GM12878 (cell line): ENCODE measurements at regions not wholly inside any gene's neighbourhood (a gene's known extent, or its start where the extent isn't known, plus 50 kb on each side); places are given as distances from the start of the nearest gene placed in this dataset.

Source experiments
- ATAC-seq: fragments of 200-7000 bp; cut with Tn5 transposase; 3 replicates; pipeline ENCODE4 v1.9.1; 2020; ENCODE audit warnings: mild to moderate bottlenecking, moderate library complexity
- BruUV-seq: library from RNA; stranded (reverse); fragments of 400-500 nt; replicated peaks from 2 replicates; lab custom pipeline; 2021; lab: Mats Ljungman, UMichigan
- CTCF ChIA-PET: fragments of 300-600 bp; sonication (Branson Sonifier 250); formaldehyde crosslinking; extraction: SDS; loops from one replicate; lab custom pipeline; 2021; ENCODE audit warnings: inconsistent platforms; lab: Yijun Ruan, JAX
- POLR2A ChIA-PET: fragments of 350-600 bp; formaldehyde crosslinking; extraction: SDS; loops from one replicate; lab custom pipeline; 2021; ENCODE audit warnings: inconsistent platforms; lab: Charles Lee
- RAD21 ChIA-PET: fragments of 300-600 bp; sonication (Branson Sonifier 250); formaldehyde crosslinking; loops from one replicate; lab custom pipeline; 2023; ENCODE audit warnings: antibody characterized with exemption; ENCODE audit not compliant: unreplicated experiment; lab: Charles Lee
- SMC1A ChIA-PET: fragments of 300-600 bp; sonication (Branson Sonifier 250); formaldehyde crosslinking; loops from one replicate; lab custom pipeline; 2023; ENCODE audit not compliant: unreplicated experiment, uncharacterized antibody; lab: Charles Lee
- DNase-seq: peaks from one replicate; pipeline ENCODE4 v3.0.0-alpha.2; 2011; ENCODE audit warnings: low read depth, low spot score
- FAIRE-seq: peaks from 3 replicates; lab custom pipeline; 2011; peaks lifted over from hg19 to GRCh38; lab: Jason Lieb, UNC
- H2AFZ ChIP-seq: 2 replicates; pipeline ENCODE4 v1.6.0; 2011; ENCODE audit warnings: low read depth, low read length, control low read depth; ENCODE audit not compliant: control insufficient read depth
- H3K27ac ChIP-seq: 2 replicates; pipeline ENCODE4 v1.5.1; 2011; ENCODE audit warnings: control low read depth; ENCODE audit not compliant: control insufficient read depth, insufficient read depth
- H3K27me3 ChIP-seq, 2 experiments: replicated peaks in 1 of 2; 2 replicates each; pipeline versions ENCODE4 v1.6.0 to v1.6.1; 2011; ENCODE audit warnings: low read length in 1 of 2; ENCODE audit not compliant: control insufficient read depth in 2 of 2, insufficient read depth in 2 of 2
- H3K36me3 ChIP-seq, 2 experiments: 2 replicates each; pipeline ENCODE4 v1.5.1; 2011; ENCODE audit warnings: low read length in 1 of 2; ENCODE audit not compliant: control insufficient read depth in 2 of 2, insufficient read depth in 2 of 2
- H3K4me1 ChIP-seq: 2 replicates; pipeline ENCODE4 v1.6.1; 2011; ENCODE audit warnings: mild to moderate bottlenecking, low read length, moderate library complexity, mixed read lengths; ENCODE audit not compliant: control insufficient read depth, insufficient read depth
- H3K4me2 ChIP-seq: 2 replicates; pipeline ENCODE4 v1.6.0; 2011; ENCODE audit warnings: control low read depth; ENCODE audit not compliant: control insufficient read depth, insufficient read depth
- H3K4me3 ChIP-seq: fragments of 200-600 bp; sonication (generic); 2 replicates; pipeline ENCODE4 v1.5.1; 2016
- H3K79me2 ChIP-seq: 2 replicates; pipeline ENCODE4 v1.6.0; 2011; ENCODE audit warnings: low read length; ENCODE audit not compliant: control insufficient read depth, insufficient read depth
- H3K9ac ChIP-seq: 2 replicates; pipeline ENCODE4 v1.8.0; 2011; ENCODE audit warnings: low read length, control low read depth, mixed read lengths; ENCODE audit not compliant: control insufficient read depth, insufficient read depth
- H3K9me3 ChIP-seq: replicated peaks from 3 replicates; pipeline ENCODE4 v1.5.1; 2011; ENCODE audit warnings: mild to moderate bottlenecking, low read length; ENCODE audit not compliant: control insufficient read depth, insufficient read depth
- H4K20me1 ChIP-seq: 2 replicates; pipeline ENCODE4 v1.6.0; 2011; ENCODE audit not compliant: control insufficient read depth, insufficient read depth
- EED ChIP-seq: sonication (generic); IDR thresholded peaks from 2 replicates; pipeline ENCODE4 v1.6.1; 2016; ENCODE audit warnings: antibody characterized with exemption, low read depth
- MLLT1 ChIP-seq: fragments of 450-650 bp; IDR thresholded peaks from 2 replicates; pipeline ENCODE4 v1.6.1; 2016; ENCODE audit warnings: mild to moderate bottlenecking
- NFYA ChIP-seq: IDR thresholded peaks from 2 replicates; pipeline ENCODE4 v1.6.1; 2011; ENCODE audit warnings: low read depth, mild to moderate bottlenecking, low read length, improper control_type of control experiment, borderline replicate concordance
- NKRF ChIP-seq: fragments of 450-650 bp; conservative IDR thresholded peaks from 2 replicates; pipeline ENCODE4 v1.6.1; 2017; ENCODE audit warnings: mild to moderate bottlenecking, moderate library complexity
- SIX5 ChIP-seq: IDR thresholded peaks from 2 replicates; pipeline ENCODE4 v1.6.1; 2011; ENCODE audit warnings: mild to moderate bottlenecking, low read depth, low read length, moderate library complexity; ENCODE audit not compliant: severe bottlenecking
- SMARCA5 ChIP-seq: fragments of 450-650 bp; IDR thresholded peaks from 2 replicates; pipeline ENCODE4 v1.6.1; 2017; ENCODE audit warnings: mild to moderate bottlenecking
- ZSCAN29 ChIP-seq: fragments of 450-650 bp; IDR thresholded peaks from 2 replicates; pipeline ENCODE4 v1.6.1; 2017; ENCODE audit warnings: mild to moderate bottlenecking, moderate library complexity
- whole genome bisulfite sequencing: methylation state at CpG from one replicate; pipeline ENCODE4 v1.1.6; 2016; ENCODE audit warnings: low lambda C conversion rate; ENCODE audit not compliant: insufficient replicate concordance, insufficient coverage; ENCODE audit errors: missing lambda C conversion rate; 5-methylcytosine and 5-hydroxymethylcytosine counted together
- in situ Hi-C: fragments of 300-500 bp; cut with MboI; formaldehyde crosslinking; loops from 9 replicates; pipeline ENCODE4 v1.14.3; 2018; ENCODE audit warnings: mixed read lengths
- intact Hi-C: fragments of 100-400 bp; cut with micrococcal nuclease; formaldehyde crosslinking; loops from one replicate; pipeline ENCODE4 v1.14.2; 2022; ENCODE audit not compliant: unreplicated experiment

GRCh38 chr15:69810431-69811354 lies 287.0 kb downstream of the TLE3 start:
- RAD21 ChIA-PET = no interaction called here
- Histone ChIP-seq H3K27ac (no peak overlapping the region), H2AFZ (no peak overlapping the region), H3K9ac (no peak overlapping the region), H3K9me3 (no peaks in the 10 kb centered on the region), H3K79me2 (no peaks in the 10 kb centered on the region), H3K4me2 (no peak overlapping the region), H4K20me1 (no peaks in the 10 kb centered on the region), H3K4me3 (no peak overlapping the region), H3K36me3 (no peaks in the 10 kb centered on the region), H3K4me1 (no peaks in the 10 kb centered on the region), H3K27me3 (peaks cover 2 to 3% of the 10 kb centered on the region in 2 experiments; a peak in 1 of 4 replicates)
- CTCF ChIA-PET = no interaction called here
- DNase-seq = no peak
- no peak for TF ChIP-seq EED
- no peak for TF ChIP-seq NKRF
- no peak for TF ChIP-seq SIX5
- TF ChIP-seq MLLT1 = no peak
- no peak for TF ChIP-seq ZSCAN29
- TF ChIP-seq NFYA = no peak
- TF ChIP-seq SMARCA5 = no peak
- intact Hi-C loops (no loop called here), in situ Hi-C loops (no loop called here)
- BruUV-seq = no TSS peak
- POLR2A ChIA-PET = no interaction called here
- SMC1A ChIA-PET = interaction anchor here (1.2 kb wide), 1 partner anchor 8 kb away, joined by 4 read pairs; no protein-coding TSS in a partner anchor
- no peak for ATAC-seq
- WGBS = 56% methylated on average over 14 of the region's 14 CpGs
- no peak for FAIRE-seq
